LNCaP clone FGC (cell line): ENCODE measurements at regions not wholly inside any gene's neighbourhood (a gene's known extent, or its start where the extent isn't known, plus 50 kb on each side); places are given as distances from the start of the nearest gene placed in this dataset.

Experiments
- DNase-seq: peaks from one replicate; pipeline ENCODE4 v3.0.0-alpha.2; 2011; ENCODE audit warnings: low read depth
- H3K4me3 ChIP-seq: 2 replicates; pipeline ENCODE4 v1.5.1; 2011; ENCODE audit warnings: mild to moderate bottlenecking, low read depth, low read length, control low read depth
- CTCF ChIP-seq: IDR thresholded peaks from 2 replicates; pipeline ENCODE4 v1.5.1; 2012; ENCODE audit warnings: mild to moderate bottlenecking; ENCODE audit not compliant: control insufficient read depth, insufficient read depth; ENCODE audit errors: extremely low read depth

- no peak overlapping the region for H3K4me3 ChIP-seq
- no peak for TF ChIP-seq CTCF
- DNase-seq = no peak
Observed at GRCh38 chr3:117706756-117707155, 997.2 kb downstream of the TUSC7 start.

GRCh38 chr3:117708601-117709000 is 999.0 kb downstream of the TUSC7 start:
- H3K4me3 ChIP-seq = no peak overlapping the region
- no peak for TF ChIP-seq CTCF
- DNase-seq = no peak

- no peak for DNase-seq
- TF ChIP-seq CTCF = no peak
- no peak overlapping the region for H3K4me3 ChIP-seq
Observed at GRCh38 chr3:117709108-117709507, 999.5 kb downstream of the TUSC7 start.

- H3K4me3 ChIP-seq = no peak overlapping the region
- TF ChIP-seq CTCF = no peak
- DNase-seq = no peak
Observed at GRCh38 chr3:117710501-117710900, 1000.9 kb downstream of the TUSC7 start.

GRCh38 chr3:117719316-117719926 is 1009.8 kb downstream of the TUSC7 start:
- H3K4me3 ChIP-seq = no peak overlapping the region
- DNase-seq = peak; percentile 4
- peak; percentile 63 for TF ChIP-seq CTCF

- no peak overlapping the region for H3K4me3 ChIP-seq
- DNase-seq = no peak
- no peak for TF ChIP-seq CTCF
Observed at GRCh38 chr3:117721866-117722265, 1012.3 kb downstream of the TUSC7 start.

- no peak overlapping the region for H3K4me3 ChIP-seq
- no peak for DNase-seq
- no peak for TF ChIP-seq CTCF
Observed at GRCh38 chr3:117722856-117723255, 1013.3 kb downstream of the TUSC7 start.
